ENCODE measurements at regions not wholly inside any gene's neighbourhood (a gene's known extent, or its start where the extent isn't known, plus 50 kb on each side); places are given as distances from the start of the nearest gene placed in this dataset.

DNA sequence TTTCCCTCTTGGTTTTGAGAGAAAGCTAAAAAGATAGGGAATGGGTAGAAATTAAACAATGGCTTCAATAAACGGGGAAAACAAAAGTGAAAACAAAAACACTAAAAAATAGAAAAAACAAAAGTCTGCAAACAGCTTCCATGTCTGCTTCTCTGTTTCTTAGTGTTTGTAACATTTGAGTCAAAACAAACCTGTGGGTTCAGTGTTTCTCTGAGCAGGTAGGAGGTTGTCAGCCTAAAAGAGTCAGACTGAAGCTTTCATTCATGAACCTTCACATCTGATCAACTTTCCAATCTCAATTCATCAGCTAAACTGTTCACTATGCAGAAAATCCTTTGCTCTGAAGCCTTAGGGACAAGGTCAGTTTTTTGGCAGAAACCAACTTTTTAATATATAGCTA lies 102.5 kb upstream of the ADAMTS16 start:
- 72 to 83% methylated on average over 1 of the region's 1 CpG for WGBS, 2 donors
- DNase-seq (ENCODE audit: low spot score in 2 of 2): no peak
- intact Hi-C loops (cut with DNase I; ENCODE audit: low total_unique reads): no loop called here
- no peak for TF ChIP-seq POLR2A (IDR thresholded peaks at IDR 0.05)
- TF ChIP-seq, protein P1, sequence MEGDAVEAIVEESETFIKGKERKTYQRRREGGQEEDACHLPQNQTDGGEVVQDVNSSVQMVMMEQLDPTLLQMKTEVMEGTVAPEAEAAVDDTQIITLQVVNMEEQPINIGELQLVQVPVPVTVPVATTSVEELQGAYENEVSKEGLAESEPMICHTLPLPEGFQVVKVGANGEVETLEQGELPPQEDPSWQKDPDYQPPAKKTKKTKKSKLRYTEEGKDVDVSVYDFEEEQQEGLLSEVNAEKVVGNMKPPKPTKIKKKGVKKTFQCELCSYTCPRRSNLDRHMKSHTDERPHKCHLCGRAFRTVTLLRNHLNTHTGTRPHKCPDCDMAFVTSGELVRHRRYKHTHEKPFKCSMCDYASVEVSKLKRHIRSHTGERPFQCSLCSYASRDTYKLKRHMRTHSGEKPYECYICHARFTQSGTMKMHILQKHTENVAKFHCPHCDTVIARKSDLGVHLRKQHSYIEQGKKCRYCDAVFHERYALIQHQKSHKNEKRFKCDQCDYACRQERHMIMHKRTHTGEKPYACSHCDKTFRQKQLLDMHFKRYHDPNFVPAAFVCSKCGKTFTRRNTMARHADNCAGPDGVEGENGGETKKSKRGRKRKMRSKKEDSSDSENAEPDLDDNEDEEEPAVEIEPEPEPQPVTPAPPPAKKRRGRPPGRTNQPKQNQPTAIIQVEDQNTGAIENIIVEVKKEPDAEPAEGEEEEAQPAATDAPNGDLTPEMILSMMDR (IDR thresholded peaks at IDR 0.05): no peak
- no peak overlapping the region for H3K4me3 ChIP-seq (ENCODE audit: low read depth, poor library complexity, severe bottlenecking)

DNA sequence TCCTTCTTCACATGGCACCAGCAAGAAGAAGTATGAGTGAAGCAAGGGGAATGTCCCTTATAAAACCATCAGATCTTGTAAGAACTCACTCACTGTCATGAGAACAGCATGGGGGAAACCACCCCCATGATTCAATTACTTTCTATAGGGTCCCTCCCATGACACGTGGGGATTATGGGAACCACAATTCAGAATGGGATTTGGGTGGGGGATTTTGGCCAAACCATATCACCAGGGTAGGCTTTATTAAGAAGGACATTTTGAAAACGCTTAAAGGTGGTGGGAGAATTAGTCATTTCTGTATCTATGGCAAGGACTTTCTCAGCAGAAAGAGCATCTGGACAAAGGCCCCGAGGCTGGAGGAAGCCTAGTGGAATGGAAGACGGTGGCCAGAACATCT lies 100.2 kb upstream of the ADAMTS16 start:
- intact Hi-C loops (cut with DNase I; ENCODE audit: low total_unique reads): no loop called here
- WGBS, 2 donors: 82 to 85% methylated on average over 4 of the region's 4 CpGs

DNA sequence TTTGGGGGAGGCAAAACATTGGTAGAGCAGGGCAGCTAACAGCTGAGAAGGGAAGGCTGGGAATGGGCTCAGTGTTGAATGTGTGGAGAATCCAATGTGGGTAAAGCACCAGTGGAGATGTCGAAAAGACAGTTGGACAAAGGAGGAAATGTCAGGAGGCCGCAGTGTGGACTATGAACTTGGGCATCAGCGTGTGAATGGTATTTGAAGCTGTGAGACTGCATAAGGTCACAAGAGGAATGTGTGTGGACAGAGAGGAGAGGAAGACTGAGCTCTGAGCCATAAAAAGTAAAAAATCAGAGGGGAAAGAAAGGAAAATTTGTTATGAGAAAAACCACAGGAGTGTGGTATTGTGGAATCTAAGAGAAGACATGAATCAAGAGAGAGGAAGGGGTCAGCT lies 99.4 kb upstream of the ADAMTS16 start:
- TF ChIP-seq POLR2A (IDR thresholded peaks at IDR 0.05): no peak
- TF ChIP-seq, protein P1 (IDR thresholded peaks at IDR 0.05): no peak
- no peak for DNase-seq (ENCODE audit: low spot score in 2 of 2)
- intact Hi-C loops (cut with DNase I; ENCODE audit: low total_unique reads): no loop called here
- no peak overlapping the region for H3K4me3 ChIP-seq (ENCODE audit: low read depth, poor library complexity, severe bottlenecking)
- 88 to 92% methylated on average over 3 of the region's 3 CpGs for whole genome bisulfite sequencing, 2 donors

More for the DNA sequence above, 100.2 kb upstream of the ADAMTS16 start:
- TF ChIP-seq, protein P1 (IDR thresholded peaks at IDR 0.05): no peak
- DNase-seq (ENCODE audit: low spot score in 2 of 2): no peak
- H3K4me3 ChIP-seq (ENCODE audit: low read depth, poor library complexity, severe bottlenecking): no peak overlapping the region

DNA sequence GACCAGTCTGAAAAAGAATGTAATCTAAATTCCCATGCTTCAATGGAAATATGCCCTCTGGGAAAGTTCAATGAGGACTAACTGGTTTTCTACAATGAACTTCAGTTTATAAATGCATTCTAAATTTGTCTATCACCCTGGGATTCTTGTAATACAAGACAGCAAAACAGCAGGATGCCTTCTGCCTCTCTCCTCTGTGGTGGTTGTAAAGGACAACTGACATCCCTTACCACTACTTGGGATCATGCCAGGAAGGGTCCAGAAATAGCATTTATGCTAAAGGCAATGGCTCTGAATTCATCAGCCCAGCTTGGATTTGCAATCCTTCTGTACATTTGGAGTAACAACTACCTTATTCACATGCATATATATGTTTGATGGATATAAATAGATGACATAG lies 97.3 kb upstream of the ADAMTS16 start:
- intact Hi-C loops (cut with DNase I; ENCODE audit: low total_unique reads): no loop called here
- DNase-seq (ENCODE audit: low spot score in 2 of 2): no peak
- TF ChIP-seq, protein P1 (IDR thresholded peaks at IDR 0.05): no peak
- no peak for TF ChIP-seq POLR2A (IDR thresholded peaks at IDR 0.05)
- no peak overlapping the region for H3K4me3 ChIP-seq (ENCODE audit: low read depth, poor library complexity, severe bottlenecking)

DNA sequence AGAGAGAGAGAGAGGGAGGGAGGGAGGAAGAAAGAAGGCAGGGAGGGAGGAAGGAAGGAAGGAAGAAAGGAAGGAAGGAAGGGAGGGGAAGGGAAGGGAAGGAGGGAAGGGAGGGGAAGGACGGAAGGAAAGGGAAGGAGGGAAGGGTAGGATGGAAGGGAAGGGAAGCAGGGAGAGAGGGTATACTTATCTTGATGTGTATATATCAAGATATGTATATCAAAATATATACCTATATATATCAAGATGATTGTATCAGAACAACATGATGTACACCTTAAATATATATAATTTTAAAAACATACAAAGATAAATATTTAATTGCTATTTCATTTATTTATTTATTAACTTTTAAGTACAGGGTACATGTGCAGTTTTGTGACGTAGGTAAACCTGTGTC lies 96.8 kb upstream of the ADAMTS16 start:
- intact Hi-C loops (cut with DNase I; ENCODE audit: low total_unique reads): no loop called here
- TF ChIP-seq, protein P1 (IDR thresholded peaks at IDR 0.05): no peak
- TF ChIP-seq POLR2A (IDR thresholded peaks at IDR 0.05): no peak
- 31 to 34% methylated on average over 2 of the region's 2 CpGs for WGBS, 2 donors
- H3K4me3 ChIP-seq (ENCODE audit: low read depth, poor library complexity, severe bottlenecking): no peak overlapping the region
- no peak for DNase-seq (ENCODE audit: low spot score in 2 of 2)

DNA sequence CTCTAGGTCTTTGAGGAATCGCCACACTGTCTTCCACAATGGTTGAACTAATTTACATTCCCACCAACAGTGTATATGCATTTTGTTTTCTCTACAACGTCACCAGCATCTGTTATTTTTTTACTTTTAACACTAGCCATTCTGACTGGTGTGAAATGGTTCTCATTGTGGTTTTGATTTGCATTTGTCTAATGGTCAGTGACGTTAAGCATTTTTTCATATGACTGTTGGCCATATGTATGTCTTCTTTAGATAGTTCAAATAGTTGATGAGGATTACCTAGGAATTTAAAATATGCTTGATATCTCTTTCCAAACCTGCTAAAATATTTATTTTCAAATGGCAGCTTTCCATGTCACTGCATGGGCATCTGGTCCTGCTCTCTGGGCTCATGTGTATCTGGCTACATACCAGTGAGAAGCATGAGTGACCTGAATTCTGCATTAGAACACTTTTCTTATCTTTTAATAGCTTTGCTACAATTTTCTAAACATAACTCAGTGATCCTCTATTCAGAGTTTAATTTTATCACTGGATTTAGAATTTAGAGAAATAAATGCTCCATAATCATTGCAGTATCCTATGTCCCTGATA lies 95.8 kb upstream of the ADAMTS16 start:
- H3K4me3 ChIP-seq (ENCODE audit: low read depth, poor library complexity, severe bottlenecking): no peak overlapping the region
- DNase-seq (ENCODE audit: low spot score in 2 of 2): no peak
- TF ChIP-seq POLR2A (IDR thresholded peaks at IDR 0.05): no peak
- TF ChIP-seq, protein P1 (IDR thresholded peaks at IDR 0.05): no peak
- WGBS, 2 donors: 75 to 76% methylated on average over 3 of the region's 3 CpGs
- intact Hi-C loops (cut with DNase I; ENCODE audit: low total_unique reads): no loop called here
